ENCODE measurements at regions not wholly inside any gene's neighbourhood (a gene's known extent, or its start where the extent isn't known, plus 50 kb on each side); places are given as distances from the start of the nearest gene placed in this dataset.

DNA sequence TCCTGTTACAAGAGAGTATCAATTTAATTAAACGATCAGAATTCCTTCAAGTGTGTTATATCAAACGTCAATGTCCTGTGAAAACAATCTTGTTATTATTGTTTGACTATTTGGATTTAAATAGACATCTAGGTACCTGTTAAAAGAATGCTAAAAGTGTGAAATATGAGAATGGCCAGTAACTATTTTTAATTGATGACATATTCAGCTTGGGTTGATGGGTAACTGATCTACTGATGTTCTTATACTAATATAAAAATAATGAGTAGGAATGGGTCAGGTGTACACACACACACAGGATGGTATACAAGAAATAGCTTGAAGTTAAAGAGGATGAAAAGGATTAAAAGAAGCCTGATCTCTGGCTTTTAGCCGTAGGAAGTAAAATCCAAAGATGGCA lies 146.0 kb downstream of the SLC38A4 start:
- peaks cover 8 to 14% of the 10 kb centered on the region in 2 experiments for H3K9me3 ChIP-seq (ENCODE audit: insufficient read depth in 2 of 2, low read depth in 1 of 2, low read length in 1 of 2)
- H3K56ac ChIP-seq (replicated peaks; ENCODE audit: insufficient read length, low read depth, low read length) = no peak overlapping the region
- no peak for FAIRE-seq

More for the DNA sequence above, 146.0 kb downstream of the SLC38A4 start:
- ChIA-PET POLR2A (ENCODE audit: partially characterized antibody) (interaction anchor here (1.0 to 1.3 kb wide), 3 partner anchors 308 to 410 kb away, joined by 3 to 5 read pairs (median 3); no protein-coding TSS in a partner anchor), CTCF (ENCODE audit: partially characterized antibody) (interaction anchor here (0.8 to 1.4 kb wide), 3 partner anchors 254 to 337 kb away, joined by 3 read pairs; no protein-coding TSS in a partner anchor)
- no peak overlapping the region for H3K23ac ChIP-seq (ENCODE audit: insufficient read length)
- H2BK12ac ChIP-seq (ENCODE audit: low read depth, low read length) = no peak overlapping the region
- H3K23me2 ChIP-seq (ENCODE audit: low read depth, low read length) = no peaks in the 10 kb centered on the region
- no peak overlapping the region for H3K4ac ChIP-seq (replicated peaks; ENCODE audit: insufficient read length, low read depth, low read length)
- DNase-seq (ENCODE audit: low read depth in 1 of 2, low spot score in 2 of 2) = no peak
- H3K79me2 ChIP-seq (ENCODE audit: control insufficient read depth in 1 of 2, insufficient read depth in 2 of 2, low read length in 2 of 2) = no peaks in the 10 kb centered on the region
- no peak overlapping the region for H3K4me2 ChIP-seq (ENCODE audit: insufficient read depth in 1 of 2, low read depth in 2 of 2, low read length in 2 of 2)
- H3K9ac ChIP-seq (replicated peaks in 1 of 4; ENCODE audit: extremely low read depth in 1 of 4, low read depth in 3 of 4, low read length in 3 of 4) = no peak overlapping the region
- no peaks in the 10 kb centered on the region; a peak in 1 of 8 replicates for H3K36me3 ChIP-seq (ENCODE audit: control insufficient read depth in 2 of 4, insufficient read depth in 4 of 4, low read length in 3 of 4)
- no peak overlapping the region for H2BK5ac ChIP-seq (ENCODE audit: low read depth, low read length)
- no peak overlapping the region for H2BK15ac ChIP-seq (ENCODE audit: low read length)
- no peak overlapping the region for H4K5ac ChIP-seq (ENCODE audit: insufficient read length, low read depth, low read length)
- H2BK120ac ChIP-seq (replicated peaks; ENCODE audit: low read depth, low read length) = no peak overlapping the region
- H3K27ac ChIP-seq (ENCODE audit: low read depth, low read length) = no peak overlapping the region
- no peak overlapping the region for H3K14ac ChIP-seq (ENCODE audit: insufficient read length)
- peaks cover 0 to 4% (median 0%) of the 10 kb centered on the region in 4 experiments; a peak in 4 of 7 replicates for H3K4me1 ChIP-seq (replicated peaks in 1 of 4; ENCODE audit: control insufficient read depth in 3 of 4, insufficient read depth in 4 of 4, low read length in 3 of 4)
- no peak overlapping the region for H3K4me3 ChIP-seq (ENCODE audit: extremely low read depth in 1 of 4, insufficient read depth in 2 of 4, low read depth in 3 of 4, low read length in 4 of 4)
- H4K20me1 ChIP-seq (replicated peaks in 1 of 2; ENCODE audit: control insufficient read depth in 1 of 2, insufficient read depth in 2 of 2, low read length in 2 of 2) = no peaks in the 10 kb centered on the region
- no peaks in the 10 kb centered on the region for H3K79me1 ChIP-seq (ENCODE audit: low read depth, low read length)
- no peak overlapping the region for H2BK20ac ChIP-seq (ENCODE audit: low read length)
- no peak overlapping the region for H4K91ac ChIP-seq (replicated peaks; ENCODE audit: insufficient read length, low read length)
- H3K18ac ChIP-seq (ENCODE audit: extremely low read depth, low read length) = no peak overlapping the region
- TF ChIP-seq SAP30 (IDR thresholded peaks at IDR 0.05; ENCODE audit: insufficient read depth, insufficient replicate concordance, low read length) (no peak), KDM5A (IDR thresholded peaks at IDR 0.05; ENCODE audit: low read length) (no peak), TEAD4 (IDR thresholded peaks at IDR 0.05; ENCODE audit: low read depth, low read length) (no peak), SP4 (IDR thresholded peaks at IDR 0.05; ENCODE audit: low read length) (no peak), GABPA (IDR thresholded peaks at IDR 0.05; ENCODE audit: borderline replicate concordance, insufficient read depth, low read length) (no peak)
- no peak overlapping the region for H2AK5ac ChIP-seq (ENCODE audit: low read depth, low read length)
- no peak overlapping the region for H4K8ac ChIP-seq (ENCODE audit: extremely low read depth, insufficient read depth, low read length)
- WGBS, 2 experiments (ENCODE audit: extremely low coverage in 1 of 2, insufficient coverage in 1 of 2, insufficient read length in 1 of 2, insufficient replicate concordance in 2 of 2, low coverage in 1 of 2, low lambda C conversion rate in 2 of 2, missing lambda C conversion rate in 1 of 2) = 62% methylated on average over 3 of the region's 3 CpGs; no CpG with 5 or more reads in 1 of the 2 experiments
- H3K27me3 ChIP-seq (replicated peaks in 1 of 4; ENCODE audit: control insufficient read depth in 3 of 4, extremely low read depth in 1 of 4, insufficient read depth in 3 of 4, low read length in 3 of 4) = no peaks in the 10 kb centered on the region
- H2AFZ ChIP-seq (ENCODE audit: low read length) = no peak overlapping the region
